GM23248 (cell line): ENCODE measurements at regions not wholly inside any gene's neighbourhood (a gene's known extent, or its start where the extent isn't known, plus 50 kb on each side); places are given as distances from the start of the nearest gene placed in this dataset.

Experiments
- DNase-seq: peaks from one replicate; pipeline ENCODE4 v3.0.0-alpha.2; 2015
- H2AFZ ChIP-seq: fragments of 200-600 bp; sonication (generic); 2 replicates; pipeline ENCODE4 v1.6.1; 2016; ENCODE audit warnings: antibody characterized with exemption
- H3F3A ChIP-seq: fragments of 200-600 bp; sonication (generic); 2 replicates; pipeline ENCODE4 v1.6.1; 2016; ENCODE audit warnings: mild to moderate bottlenecking, antibody characterized with exemption, mixed run types; ENCODE audit not compliant: insufficient read depth
- H3K27ac ChIP-seq: fragments of 200-600 bp; sonication (generic); 2 replicates; pipeline ENCODE4 v1.5.1; 2016; ENCODE audit warnings: mild to moderate bottlenecking
- H3K27me3 ChIP-seq: fragments of 200-600 bp; sonication (generic); replicated peaks from 2 replicates; pipeline ENCODE4 v1.6.1; 2016; ENCODE audit warnings: mild to moderate bottlenecking; ENCODE audit not compliant: insufficient read depth
- H3K36me3 ChIP-seq: fragments of 200-600 bp; sonication (generic); 2 replicates; pipeline ENCODE4 v1.6.1; 2016; ENCODE audit warnings: low read depth, mild to moderate bottlenecking
- H3K4me1 ChIP-seq: fragments of 200-600 bp; sonication (generic); 2 replicates; pipeline ENCODE4 v1.6.1; 2016; ENCODE audit warnings: mild to moderate bottlenecking; ENCODE audit not compliant: insufficient read depth
- H3K4me2 ChIP-seq: fragments of 200-600 bp; sonication (generic); one replicate; pipeline ENCODE4 v1.6.1; 2016; ENCODE audit warnings: mild to moderate bottlenecking; ENCODE audit not compliant: unreplicated experiment
- H3K4me3 ChIP-seq: fragments of 200-600 bp; sonication (generic); 2 replicates; pipeline ENCODE4 v1.5.1; 2016; ENCODE audit warnings: mild to moderate bottlenecking
- H3K79me2 ChIP-seq: fragments of 200-600 bp; sonication (generic); 2 replicates; pipeline ENCODE4 v1.6.1; 2016; ENCODE audit warnings: mild to moderate bottlenecking; ENCODE audit not compliant: insufficient read depth
- H3K9ac ChIP-seq: fragments of 200-600 bp; sonication (generic); 2 replicates; pipeline ENCODE4 v1.6.1; 2016; ENCODE audit warnings: mild to moderate bottlenecking
- H3K9me2 ChIP-seq: fragments of 200-600 bp; sonication (generic); 2 replicates; pipeline ENCODE4 v1.6.1; 2016; ENCODE audit warnings: mixed run types, mild to moderate bottlenecking, moderate library complexity; ENCODE audit not compliant: insufficient read depth
- H3K9me3 ChIP-seq: fragments of 200-600 bp; sonication (generic); one replicate; pipeline ENCODE4 v1.6.1; 2017; ENCODE audit warnings: low read depth
- H4K20me1 ChIP-seq: fragments of 200-600 bp; sonication (generic); 2 replicates; pipeline ENCODE4 v1.6.0; 2016; ENCODE audit not compliant: insufficient read depth
- EZH2 ChIP-seq: fragments of 200-600 bp; sonication (generic); IDR thresholded peaks from 2 replicates; pipeline ENCODE4 v1.6.1; 2018; ENCODE audit warnings: antibody characterized with exemption, mild to moderate bottlenecking; ENCODE audit not compliant: insufficient read depth, poor library complexity, severe bottlenecking
- EZH2phosphoT487 ChIP-seq: fragments of 200-600 bp; sonication (generic); IDR thresholded peaks from 2 replicates; pipeline ENCODE4 v1.6.1; 2018; ENCODE audit warnings: antibody characterized with exemption, moderate library complexity, mild to moderate bottlenecking, low read depth; ENCODE audit not compliant: insufficient read depth
- WGBS, 2 experiments: methylation state at CpG; one replicate each; pipeline ENCODE4 v1.1.6; 2015 to 2017; ENCODE audit warnings: low lambda C conversion rate in 2 of 2, low coverage in 1 of 2; ENCODE audit errors: missing lambda C conversion rate in 2 of 2; 5-methylcytosine and 5-hydroxymethylcytosine counted together
- in situ Hi-C: fragments of 300-500 bp; cut with MboI; formaldehyde crosslinking; loops from 2 replicates; pipeline ENCODE4 v1.15.0; 2020

GRCh38 chr15:92289733-92290132, 103.9 kb upstream of the ST8SIA2 start:
- Histone ChIP-seq H3F3A (no peaks in the 10 kb centered on the region), H3K4me1 (no peaks in the 10 kb centered on the region), H2AFZ (no peak overlapping the region), H3K27ac (no peak overlapping the region), H3K4me3 (no peak overlapping the region), H3K79me2 (no peaks in the 10 kb centered on the region), H3K9me2 (no peaks in the 10 kb centered on the region), H3K36me3 (no peaks in the 10 kb centered on the region), H3K9ac (no peak overlapping the region), H3K27me3 (no peaks in the 10 kb centered on the region), H4K20me1 (no peaks in the 10 kb centered on the region), H3K9me3 (no peaks in the 10 kb centered on the region), H3K4me2 (no peak overlapping the region)
- DNase-seq: no peak
- in situ Hi-C loops: no loop called here
- TF ChIP-seq EZH2 (no peak), EZH2phosphoT487 (no peak)
- 24 to 35% methylated on average over 4 of the region's 4 CpGs for WGBS, 2 experiments

- 39 to 45% methylated on average over 5 of the region's 5 CpGs for WGBS, 2 experiments
- Histone ChIP-seq H3K36me3 (no peaks in the 10 kb centered on the region), H3K27ac (no peak overlapping the region), H3K9me2 (no peaks in the 10 kb centered on the region), H3K4me2 (no peak overlapping the region), H3K79me2 (no peaks in the 10 kb centered on the region), H2AFZ (no peak overlapping the region), H3F3A (no peaks in the 10 kb centered on the region), H4K20me1 (no peaks in the 10 kb centered on the region), H3K9ac (no peak overlapping the region), H3K27me3 (no peaks in the 10 kb centered on the region), H3K4me1 (no peaks in the 10 kb centered on the region), H3K9me3 (no peaks in the 10 kb centered on the region), H3K4me3 (no peak overlapping the region)
- in situ Hi-C loops: no loop called here
- DNase-seq: no peak
- TF ChIP-seq EZH2: no peak
- no peak for TF ChIP-seq EZH2phosphoT487
Observed at GRCh38 chr15:92290359-92290992, 103.2 kb upstream of the ST8SIA2 start.

GRCh38 chr15:92291900-92292299, 101.8 kb upstream of the ST8SIA2 start:
- Histone ChIP-seq H3K9ac (no peak overlapping the region), H3K9me3 (no peaks in the 10 kb centered on the region), H3K4me3 (no peak overlapping the region), H3K27me3 (no peaks in the 10 kb centered on the region), H3F3A (no peaks in the 10 kb centered on the region), H3K9me2 (no peaks in the 10 kb centered on the region), H3K36me3 (no peaks in the 10 kb centered on the region), H3K4me1 (no peaks in the 10 kb centered on the region), H3K27ac (no peak overlapping the region), H3K79me2 (no peaks in the 10 kb centered on the region), H3K4me2 (no peak overlapping the region), H2AFZ (no peak overlapping the region), H4K20me1 (no peaks in the 10 kb centered on the region)
- in situ Hi-C loops: no loop called here
- TF ChIP-seq EZH2phosphoT487 (no peak), EZH2 (no peak)
- WGBS, 2 experiments: 48% methylated on average over 4 of the region's 4 CpGs
- no peak for DNase-seq

- no peak for DNase-seq
Observed at GRCh38 chr15:92294759-92295158, 98.9 kb upstream of the ST8SIA2 start.

More at GRCh38 chr15:92294759-92295158, 98.9 kb upstream of the ST8SIA2 start:
- no peak overlapping the region for H3K27ac ChIP-seq
- no peaks in the 10 kb centered on the region for H3K27me3 ChIP-seq
- no peaks in the 10 kb centered on the region for H3K79me2 ChIP-seq
- no peaks in the 10 kb centered on the region for H3F3A ChIP-seq
- WGBS, 2 experiments: 22 to 25% methylated on average over 5 of the region's 5 CpGs
- no peak overlapping the region for H3K4me3 ChIP-seq
- TF ChIP-seq EZH2 (no peak), EZH2phosphoT487 (no peak)
- H3K9me3 ChIP-seq: no peaks in the 10 kb centered on the region
- no peak overlapping the region for H2AFZ ChIP-seq
- in situ Hi-C loops: no loop called here
- H3K36me3 ChIP-seq: no peaks in the 10 kb centered on the region
- H3K4me2 ChIP-seq: no peak overlapping the region
- no peak overlapping the region for H3K9ac ChIP-seq
- no peaks in the 10 kb centered on the region for H3K4me1 ChIP-seq
- no peaks in the 10 kb centered on the region for H3K9me2 ChIP-seq
- H4K20me1 ChIP-seq: no peaks in the 10 kb centered on the region
